ENCODE measurements at regions not wholly inside any gene's neighbourhood (a gene's known extent, or its start where the extent isn't known, plus 50 kb on each side); places are given as distances from the start of the nearest gene placed in this dataset.

DNA sequence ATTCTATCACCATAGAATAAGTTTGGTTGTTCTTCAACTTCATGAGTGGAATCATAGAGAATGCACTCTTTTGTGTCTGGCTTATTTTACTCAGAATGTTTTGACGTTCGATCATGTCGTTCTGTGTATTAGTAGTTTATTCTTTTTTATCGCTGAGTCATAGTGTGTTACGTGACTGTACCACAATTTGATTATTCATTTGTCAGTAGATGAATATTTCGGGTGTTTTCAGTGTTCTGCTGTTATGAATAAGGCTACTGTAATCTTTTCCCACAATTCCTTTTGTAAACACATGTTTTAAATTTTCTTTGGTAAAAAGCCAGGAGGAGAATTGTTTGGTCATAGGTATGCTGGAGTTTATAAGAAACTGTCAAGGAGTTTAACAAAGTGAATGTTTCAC is 279.9 kb upstream of the B3GAT1 start:
- DNase-seq (ENCODE audit: low read depth in 2 of 2) = no peak

DNA sequence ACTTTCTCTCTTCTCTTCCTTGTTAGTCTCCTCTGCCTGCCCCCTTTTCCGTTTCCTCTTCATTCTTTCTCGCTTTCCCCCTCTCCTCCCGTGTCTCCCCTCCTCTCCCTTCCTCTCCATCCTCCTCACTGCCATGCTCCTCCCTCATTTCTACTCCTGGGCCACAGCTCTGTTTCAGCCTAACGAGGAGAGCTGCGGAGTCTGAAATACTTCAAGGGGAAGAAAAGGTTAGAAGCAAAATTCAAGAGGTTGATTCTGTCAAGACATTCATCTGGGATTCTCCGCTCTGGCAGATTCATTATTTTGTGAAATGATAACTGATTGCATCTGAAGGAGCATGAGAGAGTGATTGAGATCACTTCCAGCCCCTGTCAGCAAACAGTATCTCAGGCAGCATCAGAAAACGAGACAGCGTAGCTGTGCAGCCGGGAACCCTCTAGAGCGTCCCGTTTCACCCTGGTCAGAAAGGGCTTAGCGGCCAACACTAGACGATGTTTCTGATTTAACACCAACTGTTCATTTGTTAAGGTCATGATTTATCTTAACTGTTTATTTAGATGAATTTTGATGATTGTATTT is 279.3 kb upstream of the B3GAT1 start:
- DNase-seq (ENCODE audit: low read depth in 2 of 2) = no peak

DNA sequence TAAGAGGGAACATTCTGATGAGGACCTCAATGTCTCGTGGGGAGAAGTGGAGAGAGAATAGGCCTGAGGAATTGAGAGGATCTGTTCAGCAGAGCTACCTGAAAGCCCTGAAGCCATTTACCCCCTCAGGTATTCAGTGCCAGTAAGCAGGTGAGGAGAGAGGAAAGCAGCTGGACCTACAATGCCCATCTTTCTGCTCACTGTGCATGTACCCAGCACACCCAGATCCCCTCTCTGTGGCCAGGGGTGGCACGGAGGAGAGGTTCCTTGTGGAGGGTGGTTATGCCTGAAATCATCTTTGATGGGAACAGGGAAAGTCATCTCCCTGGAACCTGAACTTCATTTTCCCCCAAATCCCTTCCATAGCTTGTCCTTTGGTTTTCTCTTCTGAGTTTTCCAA is 277.8 kb upstream of the B3GAT1 start:
- DNase-seq (ENCODE audit: low read depth in 2 of 2) = no peak

DNA sequence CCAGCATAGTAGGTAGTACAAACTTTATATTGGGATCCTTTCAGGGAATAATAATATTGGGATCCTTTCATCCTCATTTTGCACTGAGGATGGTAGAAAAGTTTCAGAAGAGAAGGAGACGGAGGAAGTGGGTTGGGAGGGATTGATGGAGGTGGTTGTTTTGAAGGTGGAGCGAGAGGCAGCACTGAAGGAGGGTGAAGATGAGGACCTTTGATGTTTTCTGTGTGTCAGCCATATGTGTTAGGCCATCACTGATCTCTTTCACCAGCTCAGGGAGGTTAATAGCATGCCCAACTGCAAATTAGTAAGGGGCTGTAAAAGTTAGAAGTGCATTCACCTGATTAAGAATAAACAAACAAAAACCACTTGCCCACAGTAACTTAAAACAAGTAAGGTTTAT is 275.5 kb upstream of the B3GAT1 start:
- DNase-seq (ENCODE audit: low read depth in 2 of 2) = no peak

DNA sequence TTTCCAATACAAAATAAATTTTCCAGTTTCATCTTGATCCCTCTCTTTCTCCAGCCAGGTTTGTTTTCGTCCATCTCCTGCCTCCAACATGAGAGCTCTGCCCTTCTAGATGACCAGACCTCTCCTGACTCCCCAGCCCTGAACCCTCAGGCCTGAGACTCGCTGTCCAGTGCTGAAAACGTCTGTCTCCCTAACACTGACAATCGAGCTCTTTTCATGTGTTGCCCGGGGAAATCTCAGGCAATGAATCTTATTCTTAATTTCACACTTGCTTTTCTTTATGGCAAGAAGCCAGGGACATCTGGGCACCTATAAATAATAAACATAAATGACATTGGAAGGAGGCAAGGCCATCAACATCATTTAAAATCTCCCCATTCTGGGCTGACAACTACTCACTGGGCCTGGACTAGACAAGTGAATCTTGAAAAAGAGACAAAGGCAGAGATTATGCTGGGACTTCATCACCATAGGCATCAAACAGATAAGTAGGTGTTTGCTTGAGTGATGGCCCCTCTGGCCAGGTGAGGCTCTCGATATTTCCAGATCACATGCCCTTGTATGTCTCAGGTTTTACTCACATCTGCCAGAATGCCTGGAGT is 274.5 kb upstream of the B3GAT1 start:
- no peak for DNase-seq (ENCODE audit: low read depth in 2 of 2)

GRCh38 chr11:134685793-134686380 is 273.8 kb upstream of the B3GAT1 start:
- DNase-seq (ENCODE audit: low read depth in 2 of 2) = no peak

DNA sequence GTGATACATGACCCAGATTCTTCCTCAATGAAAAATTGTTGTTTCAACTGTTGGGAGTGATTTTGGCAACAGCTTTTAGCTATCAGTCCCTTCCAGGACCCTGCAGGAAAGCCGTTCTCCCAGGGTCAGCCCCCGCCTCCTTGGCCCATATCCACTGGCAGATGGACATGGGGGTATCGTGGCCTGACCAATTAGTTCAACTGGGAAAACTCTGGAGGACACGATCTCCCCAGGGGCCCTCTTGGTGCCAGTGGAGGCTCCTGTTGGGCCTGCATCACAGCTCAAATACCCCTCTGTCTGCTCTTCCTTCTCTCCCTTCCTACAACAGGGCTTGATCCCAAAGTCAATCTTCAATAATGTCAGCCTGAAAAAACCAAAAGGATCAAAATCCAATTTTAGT is 272.5 kb upstream of the B3GAT1 start:
- DNase-seq (ENCODE audit: low read depth in 2 of 2) = no peak

GRCh38 chr11:134683860-134684259 is 271.8 kb upstream of the B3GAT1 start:
- DNase-seq (ENCODE audit: low read depth in 2 of 2) = no peak

GRCh38 chr11:134682577-134682976 is 270.5 kb upstream of the B3GAT1 start:
- DNase-seq (ENCODE audit: low read depth in 2 of 2) = no peak

DNA sequence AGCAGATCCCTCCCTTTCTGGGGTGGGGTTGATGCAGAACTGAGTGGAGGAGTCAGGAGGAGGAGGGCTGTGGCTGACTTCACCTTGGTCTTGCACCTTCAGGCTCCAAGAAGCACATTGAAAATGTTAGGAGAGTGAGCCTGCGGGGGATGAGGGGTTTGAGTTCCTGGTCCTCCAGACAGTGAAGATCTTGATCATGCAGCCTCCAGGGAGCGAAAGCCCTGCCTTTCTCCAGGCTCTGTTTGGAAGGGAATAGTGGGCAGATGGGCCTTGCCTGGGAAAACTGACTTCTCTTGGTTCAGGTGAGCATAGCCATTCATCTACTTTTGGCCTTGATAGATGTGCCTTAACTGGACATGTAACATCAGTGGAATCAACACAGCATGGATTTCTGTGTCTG is 267.6 kb upstream of the B3GAT1 start:
- DNase-seq (ENCODE audit: low read depth in 2 of 2) = no peak

DNA sequence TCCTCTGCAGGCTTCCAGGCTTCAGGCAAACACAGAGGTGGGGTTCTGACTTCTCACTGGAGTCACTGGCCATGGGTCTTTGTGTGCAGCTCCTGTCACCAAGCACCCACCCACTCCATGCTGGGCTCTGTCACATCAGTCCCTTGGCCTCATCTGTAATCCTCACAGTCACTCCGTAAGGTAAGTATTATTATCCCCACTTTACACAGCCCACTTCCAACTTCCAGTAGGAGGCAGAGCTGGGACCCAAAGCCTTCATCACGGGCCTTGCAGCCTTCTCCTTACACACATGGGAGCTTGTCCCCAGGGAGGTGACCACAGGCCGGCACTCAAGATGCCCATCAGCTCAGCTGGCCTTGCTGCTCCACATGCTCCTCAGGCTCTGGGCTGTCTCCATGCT is 266.7 kb upstream of the B3GAT1 start:
- no peak for DNase-seq (ENCODE audit: low read depth in 2 of 2)

GRCh38 chr11:134677891-134678551 is 266.0 kb upstream of the B3GAT1 start:
- no peak for DNase-seq (ENCODE audit: low read depth in 2 of 2)

DNA sequence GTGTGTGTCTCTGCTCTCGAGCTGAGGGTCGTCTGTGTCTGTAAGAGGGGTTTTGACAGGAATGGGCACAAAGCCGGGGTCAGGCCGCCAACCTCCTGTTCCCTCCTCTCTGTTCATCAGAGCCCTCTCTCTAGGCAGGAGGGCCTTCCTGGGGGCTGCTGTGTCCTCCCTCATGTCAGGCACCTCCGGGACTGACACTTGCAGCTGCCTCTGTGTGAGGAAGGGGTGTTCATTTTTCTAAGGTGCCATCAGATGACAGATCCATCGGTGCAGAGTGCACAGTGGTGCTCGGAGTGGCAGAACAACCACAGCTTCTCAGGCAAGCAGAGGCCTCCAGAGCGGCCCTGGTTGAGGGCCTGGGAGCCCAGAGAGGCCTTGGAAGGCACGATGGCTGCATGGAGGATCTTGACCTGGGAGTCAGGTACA is 265.4 kb upstream of the B3GAT1 start:
- DNase-seq (ENCODE audit: low read depth in 2 of 2) = no peak

DNA sequence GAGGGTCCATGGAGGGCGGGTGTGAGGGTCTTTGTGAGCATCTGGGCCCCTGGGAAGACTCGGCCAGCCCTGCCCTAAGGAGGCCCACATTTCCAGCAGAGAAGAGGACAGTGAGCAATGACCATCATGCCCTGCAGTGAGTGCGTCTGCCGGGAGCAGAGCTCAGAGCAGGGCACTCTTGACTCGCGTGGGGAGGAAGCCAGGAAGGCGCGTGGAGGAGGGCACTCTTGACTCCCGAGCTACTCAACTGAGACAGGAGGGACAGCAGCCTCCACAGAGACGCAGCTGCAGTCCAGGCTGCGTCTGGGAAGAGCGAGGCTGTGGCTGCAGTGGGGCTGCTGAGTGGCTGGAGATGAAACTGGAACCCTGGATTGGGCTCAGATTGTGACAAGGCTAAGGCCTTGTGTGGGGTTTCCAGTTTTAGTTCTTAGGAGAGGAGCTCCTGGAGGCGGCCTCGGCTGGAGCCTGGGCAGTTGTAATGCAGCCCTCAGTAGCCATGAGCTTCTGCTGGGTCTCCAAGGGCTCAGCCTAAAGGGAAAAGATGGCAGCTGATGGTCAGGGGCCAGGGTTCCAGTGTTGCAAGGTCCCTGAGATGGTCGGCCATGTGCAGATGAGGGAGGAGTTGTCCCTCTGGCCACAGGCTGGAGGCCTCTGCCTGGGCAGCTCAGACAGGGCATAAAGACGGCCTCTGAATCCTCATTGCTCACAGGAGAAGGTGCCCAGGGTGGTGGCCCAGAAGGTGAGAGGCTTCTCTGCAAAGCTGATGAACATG is 264.7 kb upstream of the B3GAT1 start:
- no peak for DNase-seq (ENCODE audit: low read depth in 2 of 2)

DNA sequence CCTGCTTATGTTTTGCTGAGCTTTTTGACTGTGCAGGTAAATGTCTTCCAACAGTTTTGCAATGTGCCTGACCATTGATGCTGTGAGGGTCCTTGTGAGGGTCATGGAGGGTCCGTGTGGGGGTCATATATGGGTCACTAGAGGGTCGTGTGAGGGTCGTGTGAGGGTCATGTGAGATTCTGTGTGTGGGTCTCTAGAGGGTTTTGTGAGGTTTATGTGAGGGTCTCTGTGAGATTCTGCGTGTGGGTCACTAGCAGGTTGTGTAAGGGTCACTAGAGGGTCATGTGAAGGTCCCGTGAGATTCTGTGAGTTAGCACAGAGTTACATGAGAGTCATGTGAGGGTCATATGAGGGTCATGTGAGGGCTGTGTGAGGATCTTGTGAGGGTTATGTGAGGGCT is 263.9 kb upstream of the B3GAT1 start:
- no peak for DNase-seq (ENCODE audit: low read depth in 2 of 2)

DNA sequence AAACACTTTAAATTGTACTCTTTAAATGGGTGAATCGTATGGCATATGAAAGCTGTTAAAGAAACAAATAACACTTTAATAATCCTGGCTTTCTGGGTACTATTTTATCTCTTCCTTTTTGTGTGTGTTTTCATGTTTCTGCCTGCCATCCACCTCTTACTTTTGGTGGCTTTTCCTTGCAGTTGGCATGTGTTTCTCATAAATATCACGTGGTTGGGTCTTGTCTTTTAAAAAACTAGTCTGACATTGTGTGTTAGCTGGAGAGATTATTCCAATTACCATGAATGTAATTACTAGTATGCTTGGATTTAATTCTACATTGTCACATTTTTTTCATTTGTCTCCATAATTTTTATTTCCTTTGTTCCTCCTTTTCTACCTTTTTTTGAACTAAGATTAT is 262.9 kb upstream of the B3GAT1 start:
- no peak for DNase-seq (ENCODE audit: low read depth in 2 of 2)

DNA sequence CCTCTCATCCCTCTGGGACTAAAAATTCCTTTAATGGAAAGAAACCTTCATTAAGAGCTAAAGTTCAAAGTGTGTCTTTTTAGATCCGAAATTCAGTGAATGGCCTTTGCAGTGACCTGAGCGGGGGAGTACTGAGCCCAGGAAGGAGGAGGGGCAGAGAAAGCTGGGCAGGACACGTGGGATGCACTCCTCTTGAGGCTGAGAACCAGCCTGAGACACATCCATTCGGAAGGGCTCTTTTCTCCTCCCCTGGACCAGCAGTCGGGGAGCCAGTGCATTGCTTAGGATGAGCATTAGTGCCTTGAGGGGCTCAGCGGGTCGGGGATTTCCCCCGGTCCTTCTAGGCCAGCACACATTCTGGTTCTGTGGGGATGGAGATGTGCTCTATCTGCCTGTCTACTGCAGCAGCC is 258.9 kb upstream of the B3GAT1 start:
- no peak for DNase-seq (ENCODE audit: low read depth in 2 of 2)

DNA sequence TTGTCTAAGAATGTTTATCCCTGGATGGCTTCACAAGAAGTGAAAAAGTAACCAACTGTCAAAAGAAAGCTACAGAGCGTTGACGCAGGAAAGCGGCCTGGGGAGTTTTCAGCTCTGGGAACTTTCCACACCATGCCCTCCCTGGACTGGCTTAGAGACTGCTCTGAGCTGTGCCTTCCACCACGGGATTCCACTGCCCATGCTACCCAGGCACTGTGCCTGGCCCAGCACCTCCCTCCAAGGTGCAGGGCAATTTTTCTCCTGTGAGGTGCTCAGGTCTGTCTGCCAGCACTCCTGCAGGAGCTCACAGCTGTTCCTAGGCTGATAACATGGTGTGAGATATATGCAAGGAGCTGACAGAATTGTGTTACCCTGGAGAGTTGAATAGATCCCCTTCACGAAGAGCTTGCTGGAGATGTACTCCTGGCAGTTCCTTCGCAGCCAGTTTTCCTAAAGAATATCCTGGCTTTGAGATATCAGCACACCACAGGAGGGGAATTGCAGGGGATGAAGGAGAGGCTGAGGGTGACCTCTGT is 258.3 kb upstream of the B3GAT1 start:
- DNase-seq (ENCODE audit: low read depth in 2 of 2) = no peak

DNA sequence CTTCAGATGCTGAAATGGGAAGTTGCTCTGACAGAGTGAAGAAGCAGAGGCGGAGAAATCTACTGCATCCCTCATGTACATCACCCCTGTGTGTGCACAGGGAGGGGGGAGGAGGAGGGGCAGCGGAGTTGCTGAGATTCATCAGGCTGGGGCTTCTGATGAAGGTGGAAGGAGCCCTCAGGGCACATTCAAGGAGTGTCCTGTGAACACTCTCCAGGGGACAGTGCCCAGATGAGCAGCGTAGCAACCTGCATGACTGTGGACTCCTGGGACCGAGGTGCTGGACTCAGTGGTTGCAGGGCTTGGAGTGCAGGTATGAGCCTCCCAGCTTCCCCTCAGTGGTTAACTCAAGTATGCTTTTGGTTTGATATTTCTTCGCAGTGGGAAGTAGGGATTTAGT is 257.8 kb upstream of the B3GAT1 start:
- no peak for DNase-seq (ENCODE audit: low read depth in 2 of 2)

- no peak for DNase-seq (ENCODE audit: low read depth in 2 of 2)
Observed at GRCh38 chr11:134668796-134669195, 256.8 kb upstream of the B3GAT1 start.

DNA sequence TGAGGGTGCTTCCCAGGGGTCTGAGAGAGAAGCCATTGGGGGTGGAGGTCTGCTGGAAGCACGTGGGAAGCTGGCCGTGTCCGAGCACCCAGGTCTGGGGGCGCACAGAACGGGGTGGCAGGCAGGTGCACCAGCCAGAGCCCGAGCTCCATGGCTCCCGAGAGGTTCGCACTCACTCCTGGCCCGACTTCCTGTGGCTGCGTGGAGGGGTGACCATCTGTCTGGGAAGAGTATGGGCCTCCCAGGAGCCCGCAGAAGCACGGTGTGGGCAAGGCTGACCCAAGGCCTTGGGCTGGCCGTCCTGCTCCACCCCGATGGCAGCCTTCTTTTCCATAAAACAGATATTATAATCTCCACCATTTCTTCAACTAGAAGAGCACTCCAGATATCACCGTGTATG is 256.0 kb upstream of the B3GAT1 start:
- DNase-seq (ENCODE audit: low read depth in 2 of 2) = no peak

DNA sequence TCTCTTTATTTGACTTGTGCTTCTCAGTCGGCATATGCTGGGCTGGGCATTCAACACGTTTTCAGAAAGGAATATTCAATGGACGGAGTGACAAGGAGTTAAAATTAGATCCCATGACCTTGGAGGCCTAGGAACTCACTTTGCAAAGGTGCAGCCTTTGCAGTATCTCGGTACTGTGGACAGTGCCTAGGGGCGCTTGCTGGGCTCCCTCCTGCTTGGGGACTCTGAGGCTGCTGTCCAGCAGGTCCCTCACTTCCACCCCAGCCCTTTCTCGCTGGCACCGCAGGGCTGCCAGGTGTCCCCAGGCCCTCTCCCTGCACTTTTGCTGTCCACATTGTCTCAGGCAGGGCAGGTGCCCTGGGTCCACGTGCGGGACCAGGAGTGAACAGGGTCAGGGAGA is 255.5 kb upstream of the B3GAT1 start:
- no peak for DNase-seq (ENCODE audit: low read depth in 2 of 2)

All from stimulated activated CD8-positive, alpha-beta memory T cell treated with anti-CD3 and anti-CD28 coated beads, Interleukin-2, amount 100 ng/mL, for 1 hour (primary cell).